IMR-90 (cell line): ENCODE measurements at regions not wholly inside any gene's neighbourhood (a gene's known extent, or its start where the extent isn't known, plus 50 kb on each side); places are given as distances from the start of the nearest gene placed in this dataset.

ENCODE experiments used
- CEBPB ChIP-seq: IDR thresholded peaks from 2 replicates; pipeline ENCODE4 v1.6.1; 2012; ENCODE audit warnings: low read depth, low read length, improper control_type of control experiment
- CTCF ChIP-seq: conservative IDR thresholded peaks from 2 replicates; pipeline ENCODE4 v1.5.1; 2012; ENCODE audit warnings: mild to moderate bottlenecking, low read depth, low read length, improper control_type of control experiment
- MAFK ChIP-seq: IDR thresholded peaks from 2 replicates; pipeline ENCODE4 v1.6.1; 2012; ENCODE audit warnings: low read depth, low read length, improper control_type of control experiment
- POLR2A ChIP-seq: IDR thresholded peaks from 2 replicates; pipeline ENCODE4 v1.6.1; 2012; ENCODE audit warnings: mild to moderate bottlenecking, low read depth, low read length
- RAD21 ChIP-seq: IDR thresholded peaks from 2 replicates; pipeline ENCODE4 v1.6.1; 2012; ENCODE audit warnings: low read length, improper control_type of control experiment

- no peak for TF ChIP-seq CTCF
- no peak for TF ChIP-seq POLR2A
- TF ChIP-seq MAFK: no peak
- TF ChIP-seq CEBPB: no peak
- no peak for TF ChIP-seq RAD21
These were observed 719.9 kb upstream of the TMPRSS15 start for GRCh38 chr21:19123525-19123924.
